OCI-LY1 (cell line): ENCODE measurements at regions not wholly inside any gene's neighbourhood (a gene's known extent, or its start where the extent isn't known, plus 50 kb on each side); places are given as distances from the start of the nearest gene placed in this dataset.

ENCODE experiments used
- EZH2 ChIP-seq: fragments of 200-600 bp; sonication (generic), shearing (Covaris generic); IDR thresholded peaks from 2 replicates; pipeline ENCODE4 v1.8.0; 2017; ENCODE audit warnings: borderline replicate concordance, mixed run types, mild to moderate bottlenecking, antibody characterized with exemption, low read length, moderate library complexity, mixed read lengths
- TF ChIP-seq, protein P1 (sequence below): fragments of 200-600 bp; sonication (generic), shearing (Covaris generic); IDR thresholded peaks from 2 replicates; pipeline ENCODE4 v1.5.1; 2017; ENCODE audit warnings: mild to moderate bottlenecking, antibody characterized with exemption, low read length, moderate library complexity, mixed read lengths

DNA sequence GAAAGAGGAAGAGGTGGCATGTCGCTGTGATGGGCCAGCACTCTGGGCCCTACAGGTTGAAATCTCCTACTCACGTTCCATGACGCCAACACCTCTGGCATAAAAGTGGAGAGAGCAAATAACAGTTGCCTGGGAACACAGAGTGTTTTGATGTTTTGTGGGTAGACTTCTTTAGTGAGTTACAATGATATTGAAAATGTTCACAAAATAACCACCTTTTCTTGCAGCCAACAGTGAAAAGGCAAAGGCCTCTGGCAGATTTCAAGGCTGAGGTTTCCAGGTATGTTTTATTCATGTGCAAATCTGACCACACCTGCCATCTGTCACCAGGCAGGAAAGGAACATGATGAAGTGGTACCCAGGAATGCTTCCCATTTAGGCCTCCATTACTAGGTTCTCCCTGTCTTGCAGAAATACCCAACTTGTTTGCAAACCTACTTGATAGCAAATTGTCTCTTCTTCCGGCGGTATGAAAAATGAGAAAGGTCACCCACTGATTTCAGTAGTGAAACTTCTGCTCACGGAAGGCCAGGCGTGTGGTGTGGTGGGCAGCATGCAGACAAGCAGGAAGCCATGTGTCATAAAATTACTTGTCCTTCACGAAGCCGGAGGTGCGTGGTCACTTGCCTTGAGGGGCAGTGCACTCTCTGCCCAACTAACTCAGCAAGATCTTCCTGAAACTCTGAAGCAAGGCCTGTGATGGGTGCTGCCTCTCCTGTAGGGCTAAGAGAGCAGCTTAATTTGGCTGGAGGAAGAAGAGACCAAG is 299.1 kb upstream of the PRDM1 start:
- TF ChIP-seq, protein P1, sequence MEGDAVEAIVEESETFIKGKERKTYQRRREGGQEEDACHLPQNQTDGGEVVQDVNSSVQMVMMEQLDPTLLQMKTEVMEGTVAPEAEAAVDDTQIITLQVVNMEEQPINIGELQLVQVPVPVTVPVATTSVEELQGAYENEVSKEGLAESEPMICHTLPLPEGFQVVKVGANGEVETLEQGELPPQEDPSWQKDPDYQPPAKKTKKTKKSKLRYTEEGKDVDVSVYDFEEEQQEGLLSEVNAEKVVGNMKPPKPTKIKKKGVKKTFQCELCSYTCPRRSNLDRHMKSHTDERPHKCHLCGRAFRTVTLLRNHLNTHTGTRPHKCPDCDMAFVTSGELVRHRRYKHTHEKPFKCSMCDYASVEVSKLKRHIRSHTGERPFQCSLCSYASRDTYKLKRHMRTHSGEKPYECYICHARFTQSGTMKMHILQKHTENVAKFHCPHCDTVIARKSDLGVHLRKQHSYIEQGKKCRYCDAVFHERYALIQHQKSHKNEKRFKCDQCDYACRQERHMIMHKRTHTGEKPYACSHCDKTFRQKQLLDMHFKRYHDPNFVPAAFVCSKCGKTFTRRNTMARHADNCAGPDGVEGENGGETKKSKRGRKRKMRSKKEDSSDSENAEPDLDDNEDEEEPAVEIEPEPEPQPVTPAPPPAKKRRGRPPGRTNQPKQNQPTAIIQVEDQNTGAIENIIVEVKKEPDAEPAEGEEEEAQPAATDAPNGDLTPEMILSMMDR = no peak
- no peak for TF ChIP-seq EZH2
